AG10803 (cell line): ENCODE measurements at regions not wholly inside any gene's neighbourhood (a gene's known extent, or its start where the extent isn't known, plus 50 kb on each side); places are given as distances from the start of the nearest gene placed in this dataset.

Experiments
- DNase-seq: peaks from one replicate; pipeline ENCODE4 v3.0.0; 2010; ENCODE audit warnings: low read depth
- H3K4me3 ChIP-seq: 2 replicates; pipeline ENCODE4 v1.5.1; 2011; ENCODE audit warnings: mild to moderate bottlenecking, low read length, control low read depth
- CTCF ChIP-seq: conservative IDR thresholded peaks from 2 replicates; pipeline ENCODE4 v1.5.1; 2011; ENCODE audit warnings: mild to moderate bottlenecking, low read length, control low read depth, inconsistent platforms

DNA sequence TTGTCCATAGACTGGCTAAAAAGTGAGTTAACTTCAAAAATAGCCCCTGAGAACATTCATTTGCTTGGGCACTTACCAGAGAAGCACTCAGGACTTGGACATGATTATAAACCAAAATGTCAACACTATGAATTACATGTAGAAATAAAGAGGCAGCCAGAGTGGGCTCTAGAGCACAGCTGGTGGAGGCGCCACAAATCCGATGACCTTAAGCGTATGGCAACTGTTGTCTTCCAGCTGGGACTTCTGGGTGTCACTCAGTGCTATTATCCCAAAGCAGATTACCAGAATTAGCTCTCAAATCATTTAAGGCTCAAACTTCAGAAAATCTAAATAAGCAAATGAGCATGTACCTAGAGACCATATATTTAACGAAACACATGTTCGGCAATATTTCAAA, 1255.5 kb upstream of the SLC10A2 start:
- no peak for DNase-seq
- TF ChIP-seq CTCF: no peak
- H3K4me3 ChIP-seq: no peak overlapping the region

DNA sequence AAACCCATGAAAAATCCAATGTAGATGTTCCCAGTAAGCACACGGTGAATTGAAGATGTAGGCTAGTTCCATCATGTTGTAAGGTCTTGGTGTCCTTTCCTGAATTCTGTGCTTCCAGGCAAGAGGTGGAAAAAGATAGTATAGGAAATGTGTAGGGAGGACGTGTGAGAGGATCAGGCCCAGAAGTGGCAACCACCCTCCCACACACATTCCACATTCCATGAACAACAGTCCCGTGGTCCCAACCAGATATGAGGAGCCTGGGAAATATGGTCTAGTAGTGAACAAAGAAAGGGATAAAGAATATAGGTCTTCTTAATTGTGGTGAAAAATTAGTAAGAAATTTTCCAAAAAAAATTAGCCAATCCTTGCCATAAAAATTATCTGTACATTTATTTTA, 1254.2 kb upstream of the SLC10A2 start:
- DNase-seq: no peak
- H3K4me3 ChIP-seq: no peak overlapping the region
- TF ChIP-seq CTCF: no peak

DNA sequence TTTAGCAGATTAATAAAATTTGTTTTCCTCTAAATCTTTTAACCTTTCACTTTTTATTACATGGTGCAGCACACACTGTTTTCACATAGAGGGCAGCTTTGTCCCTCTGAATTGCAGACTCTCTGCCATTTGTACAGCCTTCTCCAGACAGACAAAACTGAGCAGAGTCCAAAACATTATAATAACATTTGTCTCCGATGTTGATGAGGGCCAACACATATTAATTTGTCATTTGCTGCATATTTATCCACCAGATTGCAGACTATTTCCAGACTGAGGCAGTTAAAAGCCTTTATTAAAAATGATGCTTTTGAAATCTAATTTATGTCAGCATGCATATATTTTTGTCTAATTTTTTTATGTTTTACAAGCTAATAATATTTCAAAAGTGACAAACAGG, 1251.9 kb upstream of the SLC10A2 start:
- no peak overlapping the region for H3K4me3 ChIP-seq
- DNase-seq: no peak
- no peak for TF ChIP-seq CTCF

GRCh38 chr13:104315606-104316005, 1249.4 kb upstream of the SLC10A2 start:
- peak; percentile 19 for DNase-seq
- H3K4me3 ChIP-seq: no peak overlapping the region
- no peak for TF ChIP-seq CTCF

DNA sequence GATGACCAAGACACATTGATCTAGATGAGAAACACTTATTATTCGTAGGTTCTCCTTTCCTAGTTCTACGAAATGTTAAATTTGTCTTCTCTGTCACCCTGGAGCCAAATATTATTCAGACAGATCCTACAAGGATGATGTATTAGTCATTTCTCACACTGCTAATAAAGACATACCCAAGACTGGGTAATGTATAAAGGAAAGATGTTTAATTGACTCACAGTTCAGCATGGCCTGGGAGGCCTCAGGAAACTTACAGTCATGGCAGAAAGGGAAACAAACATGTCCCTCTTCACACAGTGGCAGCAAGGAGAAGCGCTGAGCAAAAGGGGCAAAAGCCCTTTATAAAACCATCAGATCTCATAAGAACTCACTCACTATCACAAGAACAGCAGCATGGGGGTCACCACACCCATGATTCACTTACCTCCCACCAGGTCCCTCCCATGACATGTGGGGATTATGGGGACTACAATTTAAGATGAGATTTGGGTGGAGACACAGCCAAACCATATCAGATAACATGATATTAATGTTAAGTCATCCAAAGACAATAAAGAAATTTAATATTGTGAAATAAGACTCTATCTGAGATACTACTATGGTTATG, 1248.8 kb upstream of the SLC10A2 start:
- TF ChIP-seq CTCF: no peak
- DNase-seq: no peak
- H3K4me3 ChIP-seq: no peak overlapping the region

GRCh38 chr13:104314321-104314720, 1248.1 kb upstream of the SLC10A2 start:
- no peak overlapping the region for H3K4me3 ChIP-seq
- TF ChIP-seq CTCF: no peak
- no peak for DNase-seq

DNA sequence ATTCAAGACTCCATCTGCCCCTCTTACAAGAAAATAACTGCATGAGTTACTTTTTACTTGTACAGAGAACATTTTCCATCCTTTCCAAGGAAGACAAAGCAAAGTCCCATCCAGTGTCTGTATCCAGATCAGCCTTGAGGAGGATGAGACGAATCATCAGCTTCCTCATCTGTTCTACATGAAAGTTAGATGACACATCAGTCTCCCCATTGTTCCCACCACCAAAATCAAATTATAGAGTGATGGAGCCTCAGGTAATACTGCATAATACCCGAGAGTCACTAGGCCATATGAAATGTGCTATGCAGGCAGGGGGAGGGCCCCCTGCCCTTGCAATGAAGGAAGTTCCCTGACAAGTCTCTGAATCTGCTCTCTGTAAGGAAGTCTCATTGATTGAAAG, 1244.6 kb upstream of the SLC10A2 start:
- TF ChIP-seq CTCF: no peak
- no peak overlapping the region for H3K4me3 ChIP-seq
- DNase-seq: no peak
